ENCODE measurements at regions not wholly inside any gene's neighbourhood (a gene's known extent, or its start where the extent isn't known, plus 50 kb on each side); places are given as distances from the start of the nearest gene placed in this dataset.

GRCh38 chr3:194949592-194949991, 263.9 kb downstream of the FAM43A start:
- Histone ChIP-seq H2BK12ac (ENCODE audit: insufficient read length, low read depth, low read length) (no peak overlapping the region), H3K79me2 (ENCODE audit: insufficient read depth, low read length) (no peaks in the 10 kb centered on the region), H4K20me1 (ENCODE audit: control insufficient read depth, insufficient read depth, insufficient read length) (no peaks in the 10 kb centered on the region), H3K18ac (ENCODE audit: insufficient read length, low read depth, low read length) (no peak overlapping the region), H2AK5ac (ENCODE audit: insufficient read length, low read length) (no peak overlapping the region), H3K23ac (ENCODE audit: insufficient read length, low read depth, low read length) (no peak overlapping the region), H4K91ac (ENCODE audit: insufficient read length, low read depth, low read length) (no peak overlapping the region), H3K23me2 (ENCODE audit: insufficient read length, low read depth, low read length, poor library complexity, severe bottlenecking) (no peaks in the 10 kb centered on the region), H3K4me1 (ENCODE audit: insufficient read depth, low read length) (no peaks in the 10 kb centered on the region), H2BK15ac (ENCODE audit: low read depth, low read length) (no peak overlapping the region), H3K79me1 (ENCODE audit: insufficient read depth, low read depth, low read length, poor library complexity, severe bottlenecking) (no peaks in the 10 kb centered on the region), H3K27ac (ENCODE audit: insufficient read length, low read depth, low read length) (no peak overlapping the region), H2BK120ac (ENCODE audit: low read depth, low read length, poor library complexity, severe bottlenecking) (no peak overlapping the region), H4K8ac (replicated peaks; ENCODE audit: insufficient read length, low read depth, low read length) (no peak overlapping the region), H2BK5ac (ENCODE audit: insufficient read length, low read length) (no peak overlapping the region), H3T11ph (ENCODE audit: low read length) (no peak overlapping the region), H3K14ac (ENCODE audit: insufficient read depth, low read length) (no peak overlapping the region), H3K4me2 (ENCODE audit: insufficient read depth, insufficient read length, low read length) (no peak overlapping the region), H3K9me3 (ENCODE audit: control insufficient read depth, low read depth, low read length) (no peaks in the 10 kb centered on the region), H3K27me3 (ENCODE audit: insufficient read depth, low read length) (no peaks in the 10 kb centered on the region), H3K4ac (ENCODE audit: low read depth, low read length) (no peak overlapping the region), H2AFZ (ENCODE audit: low read length) (no peak overlapping the region), H3K9ac (ENCODE audit: extremely low read depth, insufficient read length, low read length) (no peak overlapping the region), H4K5ac (ENCODE audit: insufficient read length, low read depth, low read length) (no peak overlapping the region), H3K56ac (ENCODE audit: insufficient read length, low read depth, low read length) (no peak overlapping the region), H2BK20ac (ENCODE audit: low read depth, low read length, poor library complexity, severe bottlenecking) (no peak overlapping the region)
- Mint-ChIP-seq H3K4me1 (peaks cover 5 to 22% of the 10 kb centered on the region in 2 experiments), H3K9me3 (peaks cover 0 to 4% of the 10 kb centered on the region in 2 experiments; a peak in 1 of 5 replicates), H3K4me3 (no peak overlapping the region), H3K27ac (no peak overlapping the region), H3K27me3 (ENCODE audit: low read depth) (no peaks in the 10 kb centered on the region; the same call in 1 of the 2 replicates), H3K36me3 (ENCODE audit: insufficient read depth in 1 of 3, low read depth in 3 of 3) (peaks cover 0 to 3% (median 0%) of the 10 kb centered on the region in 3 experiments; a peak in 1 of 7 replicates)
- TF ChIP-seq CTCF (conservative IDR thresholded peaks at IDR 0.05): no peak
- no CpG with 5 or more reads among the region's 3 CpGs for WGBS (ENCODE audit: extremely low coverage, insufficient read length, low lambda C conversion rate)
- no peak for DNase-seq
